IPS-18c (cell line): ENCODE measurements at regions not wholly inside any gene's neighbourhood (a gene's known extent, or its start where the extent isn't known, plus 50 kb on each side); places are given as distances from the start of the nearest gene placed in this dataset.

Experiments
- H3K4me3 ChIP-seq: 2 replicates; pipeline ENCODE4 v1.7.0; 2013; ENCODE audit warnings: low read depth, mild to moderate bottlenecking, low read length, moderate library complexity; ENCODE audit not compliant: insufficient read depth
- H3K9me3 ChIP-seq: one replicate; pipeline ENCODE4 v1.6.1; 2013; ENCODE audit warnings: mild to moderate bottlenecking, low read length, moderate library complexity; ENCODE audit not compliant: control insufficient read depth, insufficient read depth

DNA sequence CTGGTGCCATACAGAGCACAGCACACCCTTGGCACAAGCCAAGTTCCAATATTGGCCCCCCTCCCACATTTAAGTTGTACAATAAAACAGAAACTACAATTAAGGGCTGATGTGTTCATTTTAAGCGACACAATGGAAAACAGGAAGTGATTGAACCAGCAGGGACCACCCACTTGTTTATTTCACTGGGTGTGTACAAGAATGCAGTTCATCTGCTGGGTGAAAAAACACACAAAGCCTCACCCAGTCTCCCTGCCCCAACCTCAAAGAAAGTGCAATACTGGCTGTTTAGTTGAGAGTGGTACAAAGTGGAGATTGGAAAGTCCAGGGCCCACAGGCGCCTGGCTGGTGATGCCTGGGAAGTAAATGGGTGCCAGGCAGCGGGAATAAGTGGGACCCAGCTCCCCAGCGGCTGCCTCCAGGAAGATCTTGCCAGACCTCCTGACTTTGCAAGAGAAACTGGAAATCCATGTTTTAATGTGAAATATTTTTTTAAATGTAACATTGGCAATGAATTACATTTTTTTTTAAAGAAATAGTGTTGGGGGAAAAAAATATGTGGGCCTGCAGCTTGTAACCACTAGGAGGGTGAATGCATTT, 322.1 kb downstream of the ZNF536 start:
- H3K9me3 ChIP-seq = no peaks in the 10 kb centered on the region
- no peak overlapping the region for H3K4me3 ChIP-seq

DNA sequence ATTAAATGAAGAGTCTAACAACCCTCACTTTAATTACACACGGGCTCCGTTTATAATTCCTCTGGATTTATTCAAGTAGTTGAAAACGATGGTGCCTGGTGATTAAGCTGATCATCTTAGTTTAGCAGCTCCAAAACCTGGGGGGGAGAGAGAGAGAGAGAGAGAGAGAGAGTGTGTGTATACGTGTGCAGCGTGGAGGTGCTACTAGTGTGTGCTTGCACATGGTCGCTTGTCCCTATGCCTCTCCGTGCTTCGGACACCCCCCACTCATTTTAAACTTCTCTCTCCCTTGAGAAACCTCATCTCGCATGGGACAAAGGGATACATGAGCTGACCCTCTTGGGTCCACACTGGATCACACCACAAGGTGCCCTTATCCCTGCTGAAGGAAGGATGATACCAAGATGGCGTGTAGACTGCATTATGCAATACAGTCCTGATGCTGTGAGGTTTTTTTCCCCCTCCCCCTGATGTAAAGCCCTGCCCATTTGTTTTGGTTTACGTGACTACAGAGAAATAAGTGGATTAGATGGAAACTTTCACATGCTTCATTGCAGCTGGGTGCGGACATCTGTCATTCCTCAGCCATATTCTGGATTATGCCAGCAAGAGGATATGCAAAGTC, 320.8 kb downstream of the ZNF536 start:
- Histone ChIP-seq H3K9me3 (no peaks in the 10 kb centered on the region), H3K4me3 (no peak overlapping the region)

DNA sequence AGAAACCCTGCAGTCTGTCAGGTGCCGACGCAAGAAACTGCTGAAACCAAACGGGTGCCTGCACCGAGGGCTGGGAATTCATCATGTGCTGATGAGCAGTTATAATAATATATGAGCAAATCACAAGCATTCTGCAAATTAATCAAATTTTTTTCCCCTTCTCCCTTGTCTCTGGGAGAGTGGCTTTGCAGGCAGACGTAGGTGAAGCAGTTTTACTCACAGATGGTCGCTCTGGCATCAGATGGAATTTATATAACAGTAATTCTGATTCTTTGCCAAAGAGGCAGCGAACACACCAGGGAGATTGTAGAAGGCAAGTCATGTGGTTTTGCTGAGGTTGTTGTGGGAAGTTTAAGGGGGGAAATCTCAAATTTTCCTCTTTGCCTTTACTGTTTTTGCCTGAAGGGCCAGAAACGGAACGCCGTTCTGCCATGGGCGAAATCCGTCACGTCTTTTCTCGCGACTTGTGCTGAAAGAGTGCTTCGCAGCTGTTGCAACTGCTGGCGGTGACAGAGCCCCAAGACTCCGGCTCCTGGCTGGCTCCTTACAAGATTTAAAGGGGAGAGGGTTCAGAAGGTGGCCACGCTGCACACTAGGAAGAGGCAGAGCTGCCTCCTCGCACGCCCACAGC, 320.1 kb downstream of the ZNF536 start:
- Histone ChIP-seq H3K4me3 (no peak overlapping the region), H3K9me3 (no peaks in the 10 kb centered on the region)

DNA sequence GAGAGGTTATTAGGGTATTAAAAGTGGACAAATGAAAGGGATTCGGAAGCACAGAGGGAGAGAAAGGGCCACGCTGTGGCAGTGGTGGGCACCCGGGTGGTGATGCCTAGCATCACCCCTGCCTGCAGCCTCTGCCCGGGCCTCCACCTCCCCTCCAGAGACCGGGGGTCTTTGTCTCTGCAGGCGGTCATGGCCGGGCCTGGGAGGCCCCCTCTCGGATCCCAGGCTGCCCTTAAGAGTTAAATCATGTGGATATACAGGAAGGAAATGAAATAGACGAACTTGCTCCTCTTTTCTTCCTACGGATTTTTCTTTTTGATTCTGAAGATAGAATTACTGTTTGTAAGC, 319.6 kb downstream of the ZNF536 start:
- Histone ChIP-seq H3K9me3 (no peaks in the 10 kb centered on the region), H3K4me3 (no peak overlapping the region)

DNA sequence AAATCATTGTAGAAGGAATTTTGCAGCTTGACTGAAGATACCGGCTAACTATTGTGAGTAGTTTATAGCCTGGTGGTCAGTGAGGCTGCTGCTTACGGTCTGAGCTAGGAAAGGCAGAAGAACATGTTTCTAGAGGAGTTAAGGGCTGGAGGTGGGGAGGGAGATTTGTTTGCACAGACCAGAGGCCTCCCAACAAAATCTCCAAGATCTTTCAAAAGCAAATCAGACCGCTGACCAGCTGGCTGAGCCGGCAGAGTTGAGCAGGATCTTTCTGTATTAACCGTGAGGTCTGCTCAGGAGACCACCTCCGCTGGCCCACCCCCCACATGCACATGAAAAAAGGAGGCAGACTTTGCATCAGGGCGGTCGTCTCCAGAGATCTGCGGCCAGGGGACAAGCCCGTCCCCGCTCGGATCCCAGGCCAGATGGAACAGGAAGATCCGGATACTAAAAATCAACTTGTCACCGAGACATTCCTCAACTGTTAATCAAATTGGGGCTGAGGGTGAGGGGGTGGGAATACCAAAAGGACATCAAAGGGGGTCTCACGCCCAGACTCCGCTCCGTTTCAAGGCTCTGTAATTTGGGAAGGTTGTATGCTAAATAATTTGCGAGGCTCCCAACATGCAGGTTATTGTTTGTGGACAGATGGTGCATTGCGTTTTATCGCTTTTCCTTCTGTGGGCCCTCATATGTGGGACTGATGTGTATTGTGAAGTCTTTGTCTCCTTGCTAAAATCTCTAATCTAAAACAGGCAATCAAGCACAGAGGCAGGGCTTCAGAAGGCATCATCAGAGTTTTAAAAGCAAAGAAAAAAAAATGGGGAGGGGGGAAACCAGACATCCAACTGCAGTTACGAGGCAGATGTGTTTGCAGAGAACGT, 319.0 kb downstream of the ZNF536 start:
- no peaks in the 10 kb centered on the region for H3K9me3 ChIP-seq
- no peak overlapping the region; the same call in 1 of the 2 replicates for H3K4me3 ChIP-seq

DNA sequence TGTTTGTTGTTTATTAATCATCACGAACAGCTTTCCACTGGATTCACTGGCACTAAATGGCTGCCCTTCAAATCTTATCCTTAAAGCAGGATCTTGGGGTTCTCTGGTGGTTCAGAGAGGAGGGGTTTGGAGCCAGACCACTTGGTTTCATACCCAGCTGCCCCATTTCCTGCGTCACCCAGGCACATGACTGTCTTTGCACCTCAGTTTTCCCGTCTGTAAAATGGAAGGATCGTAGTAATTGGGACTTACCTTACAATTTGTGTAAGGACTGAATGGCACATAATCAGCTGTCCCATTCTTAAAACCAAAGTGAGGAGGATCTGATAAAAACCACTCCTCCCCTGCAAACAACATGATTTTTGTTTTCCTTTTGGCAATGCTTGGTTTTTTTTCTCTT, 318.3 kb downstream of the ZNF536 start:
- Histone ChIP-seq H3K4me3 (no peak overlapping the region), H3K9me3 (no peaks in the 10 kb centered on the region)

DNA sequence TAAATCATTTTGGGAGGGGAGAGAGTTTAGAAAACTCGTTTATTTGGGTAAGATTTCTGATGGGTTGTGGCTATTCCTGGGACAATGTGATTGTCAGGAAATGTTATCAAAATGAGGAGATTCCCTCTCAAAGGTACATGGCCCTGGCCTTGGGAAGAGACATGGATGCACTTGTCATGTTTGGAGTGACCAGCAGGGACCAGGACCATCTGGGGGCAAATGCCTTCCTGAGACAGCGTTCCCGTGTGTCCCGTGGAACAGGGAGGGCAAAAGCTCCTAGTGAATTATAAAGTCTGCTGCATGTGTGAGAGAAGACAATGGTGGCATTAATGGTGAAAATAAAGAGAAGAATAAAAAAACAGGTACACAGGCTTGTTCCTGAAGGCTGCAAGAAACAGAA, 317.3 kb downstream of the ZNF536 start:
- H3K4me3 ChIP-seq = no peak overlapping the region
- H3K9me3 ChIP-seq = no peaks in the 10 kb centered on the region

DNA sequence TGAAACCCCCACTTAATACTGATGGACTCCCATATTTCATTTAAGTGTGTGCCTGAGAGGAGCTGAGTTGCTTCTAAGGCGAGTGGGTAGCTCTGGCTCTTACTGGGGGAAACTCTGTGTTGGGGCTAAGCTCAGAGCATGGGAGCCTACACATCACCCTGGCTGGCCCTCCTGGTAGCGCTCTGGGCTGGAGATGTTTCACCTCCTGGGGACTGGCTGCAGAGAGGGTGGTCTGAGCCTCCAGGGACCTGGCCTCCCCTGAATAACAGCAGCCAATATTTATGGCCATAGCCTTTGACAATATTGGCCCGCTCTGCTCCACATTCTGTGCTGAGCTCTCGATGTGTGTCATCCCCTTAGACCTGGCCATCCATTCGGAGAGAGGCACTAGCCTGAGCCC, 316.5 kb downstream of the ZNF536 start:
- Histone ChIP-seq H3K9me3 (no peaks in the 10 kb centered on the region), H3K4me3 (no peak overlapping the region)

DNA sequence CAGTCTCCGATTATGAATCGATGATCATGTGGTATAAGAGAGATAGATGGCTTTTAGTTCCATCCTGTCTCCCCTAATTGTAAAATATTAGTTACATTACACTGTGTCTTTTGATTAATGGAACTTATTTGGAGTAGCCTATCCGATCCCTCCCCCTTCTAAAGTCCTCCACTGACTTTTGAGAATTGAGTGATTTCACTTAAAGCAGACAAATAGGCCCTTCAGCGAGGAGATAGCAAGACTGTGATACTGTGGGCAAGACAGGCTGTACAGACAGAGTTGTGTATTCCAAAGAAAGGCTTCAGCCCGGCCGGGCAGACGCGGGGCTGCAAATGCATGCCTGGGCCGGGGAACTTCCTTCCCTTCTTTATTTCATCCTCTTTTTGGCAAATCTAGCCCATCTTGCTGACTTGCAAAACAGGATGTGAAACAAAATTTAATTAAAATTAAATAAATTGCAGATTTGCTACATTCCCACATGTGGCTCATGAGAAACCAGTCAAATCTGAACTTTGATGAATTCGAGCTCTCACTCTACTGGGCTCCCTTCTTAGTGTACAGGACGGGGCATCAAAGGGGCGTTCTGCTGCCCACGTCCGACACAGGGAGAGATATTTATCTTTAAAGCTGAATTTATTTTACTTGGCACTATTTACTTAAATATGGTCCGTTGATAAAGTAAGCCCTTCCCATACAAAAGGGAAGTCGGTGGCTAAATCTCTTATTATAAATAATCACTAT, 314.8 kb downstream of the ZNF536 start:
- Histone ChIP-seq H3K9me3 (no peaks in the 10 kb centered on the region), H3K4me3 (no peak overlapping the region)

DNA sequence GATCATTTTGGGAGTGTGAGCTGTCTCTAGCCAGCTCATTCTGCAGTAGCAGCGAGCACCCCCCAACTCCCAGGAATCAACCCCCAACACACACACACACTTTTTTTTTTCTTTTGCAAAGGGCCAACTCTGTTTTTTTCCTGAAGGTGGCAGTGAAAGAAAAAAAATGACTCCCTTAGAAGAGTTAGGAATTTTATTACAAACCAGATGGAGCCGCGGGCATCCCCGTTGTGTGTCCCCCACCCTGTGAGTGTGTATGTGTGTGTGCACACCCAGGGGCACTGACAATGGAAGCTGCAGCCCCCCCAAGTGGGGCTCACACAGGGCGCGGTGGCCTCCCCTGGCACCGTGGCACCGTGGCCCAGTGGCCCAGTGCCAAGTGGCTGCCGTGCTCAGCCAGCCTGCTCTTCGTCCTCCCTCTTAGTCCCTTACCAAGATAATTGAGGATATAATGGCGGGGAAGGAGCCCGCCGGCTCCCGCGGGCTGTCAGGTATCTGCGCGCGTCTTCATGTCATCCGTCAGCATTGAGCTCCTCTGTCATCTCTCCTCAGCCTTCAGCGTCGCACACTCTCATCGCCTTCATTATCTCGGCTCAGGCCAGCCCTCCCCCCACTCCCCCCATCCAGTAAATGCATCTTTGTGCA, 314.1 kb downstream of the ZNF536 start:
- Histone ChIP-seq H3K4me3 (no peak overlapping the region), H3K9me3 (no peaks in the 10 kb centered on the region)

DNA sequence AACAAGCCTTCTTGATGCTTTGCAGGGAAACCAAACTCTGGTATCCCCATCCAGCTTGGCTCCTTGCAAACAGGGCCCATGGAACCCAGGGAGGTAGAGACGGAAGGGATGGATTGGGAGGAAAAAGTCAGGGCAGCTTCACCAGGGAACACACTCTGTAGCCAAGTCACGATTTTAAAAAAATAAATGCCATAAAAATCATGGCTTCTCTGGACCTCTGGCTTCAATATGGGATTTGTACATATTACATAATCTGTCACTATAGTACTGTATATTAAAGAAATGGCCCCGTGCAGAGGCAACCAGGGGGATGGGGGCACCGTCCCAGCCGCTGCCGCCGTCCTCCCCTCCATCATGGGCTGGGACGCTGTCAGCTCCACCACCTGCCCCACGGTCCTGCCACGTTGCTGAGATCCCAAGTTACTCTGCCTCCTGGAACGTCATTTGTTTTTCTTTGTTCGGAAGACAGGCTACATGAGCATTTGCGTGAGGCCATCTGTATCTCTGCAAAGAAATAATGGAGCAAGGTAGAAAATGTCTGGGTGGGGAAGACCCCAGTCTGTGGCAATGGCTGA, 313.3 kb downstream of the ZNF536 start:
- no peak overlapping the region for H3K4me3 ChIP-seq
- H3K9me3 ChIP-seq = no peaks in the 10 kb centered on the region

DNA sequence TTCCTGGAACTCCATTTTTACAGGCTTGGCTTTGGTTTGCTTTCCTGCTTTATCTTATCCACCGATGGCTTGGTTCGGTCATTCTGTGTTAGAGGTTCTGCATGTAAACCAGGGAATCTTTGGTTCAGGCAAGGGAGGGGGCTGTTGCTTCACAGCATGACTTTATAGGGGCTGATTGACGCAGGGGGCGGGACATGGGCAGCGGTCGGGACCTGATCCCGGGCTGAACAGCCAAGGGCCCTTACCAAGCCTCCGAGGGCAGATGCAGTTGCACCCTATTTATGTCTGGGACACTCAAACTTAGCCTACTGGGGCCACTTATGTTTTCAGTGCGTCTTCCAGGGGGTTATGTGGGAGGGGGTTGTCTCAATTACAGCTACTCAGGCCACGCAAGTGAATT, 312.4 kb downstream of the ZNF536 start:
- H3K4me3 ChIP-seq = no peak overlapping the region
- no peaks in the 10 kb centered on the region for H3K9me3 ChIP-seq

DNA sequence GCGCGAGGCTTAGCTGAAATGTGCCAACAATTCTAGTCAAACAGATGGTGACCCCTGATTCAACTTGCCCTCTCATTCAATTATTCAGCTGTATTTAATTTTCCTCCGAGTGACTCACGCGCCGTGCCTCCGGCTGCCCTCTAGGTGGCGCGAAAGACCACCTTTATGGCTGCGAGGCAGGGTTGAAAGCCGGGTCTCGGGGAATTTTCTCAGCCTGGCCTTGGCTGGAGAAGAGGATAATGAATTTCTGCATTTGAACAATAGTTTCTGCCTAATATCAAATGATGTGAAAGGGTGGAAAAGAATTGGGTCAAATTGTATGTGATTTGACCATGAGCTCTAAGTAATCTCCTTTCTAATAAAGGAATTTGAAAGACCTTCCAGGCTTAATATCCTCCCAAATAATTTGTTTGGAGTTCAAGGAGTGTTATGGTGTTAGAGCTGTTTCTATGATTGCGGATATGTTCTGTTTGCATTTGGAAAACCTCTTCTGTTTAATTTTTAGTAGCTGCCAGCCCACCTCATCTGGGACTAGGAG, 310.9 kb downstream of the ZNF536 start:
- Histone ChIP-seq H3K4me3 (no peak overlapping the region), H3K9me3 (no peaks in the 10 kb centered on the region)

DNA sequence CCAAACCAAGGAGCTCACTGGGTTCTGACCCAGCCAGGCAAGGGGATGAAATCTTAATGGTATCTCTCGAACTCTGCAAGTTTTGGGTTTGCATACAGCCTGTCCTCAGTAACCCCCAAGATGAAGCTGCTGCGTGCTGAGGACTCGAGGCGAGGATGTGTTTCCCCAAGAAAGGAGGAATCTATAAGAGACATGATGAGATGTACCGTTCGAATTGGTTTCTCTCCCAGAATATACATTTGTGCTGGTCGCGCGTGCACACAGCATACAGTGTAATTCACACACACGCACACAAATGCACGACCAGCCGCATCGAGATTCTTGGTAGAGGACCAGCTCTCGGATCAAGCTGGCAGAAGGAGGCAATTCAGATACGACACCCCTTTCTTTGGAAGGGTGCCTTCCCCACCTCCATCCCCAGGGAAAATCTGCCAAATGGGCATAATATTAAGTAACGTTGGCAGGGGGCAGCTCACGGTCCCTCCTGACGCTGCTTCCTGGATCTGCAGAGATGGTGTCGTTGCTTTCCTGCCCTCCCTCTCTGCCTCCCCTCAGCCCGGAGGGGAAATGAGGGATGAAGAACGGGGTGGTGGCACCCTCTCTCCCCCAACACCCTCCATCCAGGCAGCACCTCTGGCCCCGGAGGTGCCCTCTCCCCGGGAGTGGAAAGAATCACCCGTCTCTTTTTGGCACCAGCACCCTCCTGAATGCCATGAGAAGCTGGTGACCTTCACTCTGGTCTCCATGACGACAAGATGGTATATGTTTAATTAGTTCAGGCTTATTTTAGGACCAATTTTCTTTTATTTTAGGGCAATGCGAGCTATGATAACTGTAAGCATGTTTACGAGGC, 310.2 kb downstream of the ZNF536 start:
- H3K4me3 ChIP-seq = no peak overlapping the region

DNA sequence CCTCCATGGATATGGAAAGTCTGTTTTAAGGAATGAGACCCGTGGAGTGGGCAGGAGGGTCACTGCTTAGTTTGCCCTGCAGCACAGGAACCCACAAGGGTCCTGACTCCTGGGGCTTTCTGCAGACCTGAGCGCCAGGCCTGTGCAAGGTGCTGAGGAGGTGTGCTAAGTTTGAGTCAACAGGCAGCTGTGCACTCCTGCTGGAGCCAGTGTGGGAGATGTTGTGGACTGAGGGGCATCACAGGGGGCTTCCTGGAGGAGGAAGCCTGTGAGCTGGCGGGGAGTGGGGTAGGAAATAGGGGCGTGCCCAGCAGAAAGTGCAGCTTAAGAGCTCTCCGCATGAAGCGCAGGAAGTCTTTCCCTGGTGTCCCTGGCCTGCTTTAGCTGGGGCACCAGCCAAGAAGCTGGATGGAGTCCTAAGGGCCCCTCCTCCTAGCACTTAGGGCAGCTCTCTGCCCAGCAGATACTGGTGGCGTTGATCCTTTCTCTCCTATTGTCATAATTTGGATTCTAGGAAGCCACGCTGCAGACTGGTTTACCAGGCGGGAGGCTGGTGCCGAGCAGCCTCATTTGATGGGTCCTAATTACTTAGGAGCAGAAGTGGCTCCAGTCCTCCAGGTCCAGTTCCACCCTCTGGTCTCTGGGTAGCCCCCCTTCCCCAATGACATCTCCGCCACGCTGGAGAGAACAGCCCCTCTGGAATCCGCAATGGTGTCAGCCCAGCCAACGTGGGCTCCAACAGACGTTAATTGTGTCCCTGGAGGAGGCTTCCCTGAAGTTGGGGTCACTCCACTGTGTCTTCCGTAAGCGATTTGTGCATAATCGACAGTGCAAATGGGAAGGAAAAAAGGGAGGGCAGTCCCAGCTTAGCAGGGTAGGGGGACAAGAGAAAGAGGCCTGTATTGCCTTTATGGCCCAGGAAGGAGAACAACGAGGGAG, 309.2 kb downstream of the ZNF536 start:
- no peaks in the 10 kb centered on the region for H3K9me3 ChIP-seq
- no peak overlapping the region for H3K4me3 ChIP-seq

More for the DNA sequence above, 310.2 kb downstream of the ZNF536 start:
- H3K9me3 ChIP-seq = no peaks in the 10 kb centered on the region
